Neural progenitor cell (in vitro differentiated cells): ENCODE measurements at regions not wholly inside any gene's neighbourhood (a gene's known extent, or its start where the extent isn't known, plus 50 kb on each side); places are given as distances from the start of the nearest gene placed in this dataset.

Experiments used
- CTCF ChIP-seq: fragments of 200-600 bp; sonication (generic); IDR thresholded peaks from 2 replicates; pipeline ENCODE4 v1.5.1; 2017; ENCODE audit warnings: antibody characterized with exemption, mild to moderate bottlenecking
- EZH2 ChIP-seq: fragments of 200-600 bp; sonication (generic); IDR thresholded peaks from 2 replicates; pipeline ENCODE4 v1.6.1; 2017; ENCODE audit warnings: antibody characterized with exemption, mild to moderate bottlenecking, moderate library complexity
- EZH2phosphoT487 ChIP-seq: fragments of 200-600 bp; sonication (generic); IDR thresholded peaks from 2 replicates; pipeline ENCODE4 v1.6.1; 2017; ENCODE audit warnings: antibody characterized with exemption

DNA sequence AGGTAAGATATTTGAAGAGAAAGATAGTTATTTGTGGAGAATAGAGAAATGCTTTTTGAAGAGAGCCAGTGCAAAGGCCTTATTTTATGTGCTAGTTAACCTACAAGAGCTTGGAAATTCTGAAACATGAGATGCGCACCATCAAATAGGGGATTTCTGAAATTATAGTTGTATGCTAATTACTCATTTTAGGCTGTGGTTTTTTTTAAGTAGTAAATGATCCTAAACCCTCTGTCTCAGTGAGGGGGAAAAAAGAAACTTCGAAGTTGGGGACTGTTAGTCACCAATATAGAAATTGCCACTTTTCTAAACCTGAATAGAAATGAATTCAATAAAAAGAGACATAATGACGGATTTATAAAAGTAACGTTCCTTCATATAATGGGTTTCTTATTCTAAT is 119.3 kb upstream of the MDFIC start:
- TF ChIP-seq CTCF (no peak), EZH2phosphoT487 (no peak), EZH2 (no peak)
